ENCODE measurements at regions not wholly inside any gene's neighbourhood (a gene's known extent, or its start where the extent isn't known, plus 50 kb on each side); places are given as distances from the start of the nearest gene placed in this dataset.
A peak's percentile ranks its signal among the peaks of the same experiment; 100 is the strongest.
"Not testable (repeated sequence)": the region's sequence is repeated elsewhere in the genome, so short reads cannot be mapped to it uniquely, and the experiment has no call there.

DNA sequence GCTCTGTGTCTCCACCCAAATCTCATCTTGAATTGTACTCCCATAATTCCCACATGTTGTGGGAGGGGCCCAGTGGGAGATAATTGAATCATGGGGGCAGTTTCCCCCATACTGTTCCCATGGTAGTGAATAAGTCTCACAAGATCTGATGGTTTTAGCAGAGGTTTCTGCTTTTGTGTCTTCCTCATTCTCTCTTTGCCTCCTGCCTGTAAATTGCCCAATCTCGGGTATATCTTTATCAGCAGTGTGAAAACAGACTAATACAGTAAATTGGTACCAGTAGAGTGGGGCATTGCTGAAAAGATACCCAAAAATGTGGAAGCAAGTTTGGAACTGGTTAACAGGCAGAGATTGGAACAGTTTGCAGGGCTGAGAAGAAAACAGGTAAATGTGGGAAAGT is 278.1 kb upstream of the PCDH9 start:
- not testable (repeated sequence) for DNase-seq (ENCODE audit: low spot score); FAIRE-seq

DNA sequence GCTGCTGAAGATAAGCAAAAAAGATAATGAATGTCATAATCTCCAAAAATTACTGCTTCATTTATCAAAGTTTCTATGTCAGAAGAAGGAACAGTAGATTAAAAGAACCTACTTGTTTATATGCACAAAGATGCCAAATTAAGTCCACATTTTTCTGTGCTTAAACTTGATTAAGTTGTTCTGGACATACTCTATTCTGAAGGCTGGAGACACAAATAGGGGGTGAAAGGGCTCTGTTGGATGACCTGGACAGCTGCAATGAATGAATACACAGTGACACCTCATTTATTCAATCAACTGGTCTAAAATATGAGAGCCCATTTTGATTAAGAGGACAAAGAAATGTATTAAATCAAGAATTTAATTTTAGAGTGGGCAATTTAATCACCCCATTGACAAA is 276.3 kb upstream of the PCDH9 start:
- no peak for DNase-seq (ENCODE audit: low spot score)
- no peak for FAIRE-seq

GRCh38 chr13:67505376-67505775 is 275.2 kb upstream of the PCDH9 start:
- FAIRE-seq (no peak), DNase-seq (ENCODE audit: low spot score) (no peak)

DNA sequence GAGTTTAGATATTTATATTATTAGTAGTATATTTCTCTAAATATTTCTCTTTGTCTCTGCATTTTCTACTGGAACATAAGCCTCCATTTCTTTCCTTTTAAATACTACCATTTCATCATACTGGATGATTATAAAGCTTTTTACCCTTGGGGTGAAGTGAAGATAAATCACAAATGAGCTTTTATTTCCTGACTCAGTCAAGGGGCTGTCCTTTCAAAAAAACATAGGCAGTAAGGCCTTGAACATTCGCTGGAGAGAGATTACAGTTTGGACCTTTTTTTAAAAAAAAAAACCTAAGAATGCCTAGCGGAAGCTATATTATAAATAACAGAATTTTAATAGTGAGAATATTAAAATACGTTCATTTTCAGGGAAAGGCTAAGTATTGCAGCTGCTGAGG is 268.8 kb upstream of the PCDH9 start:
- no peak for FAIRE-seq
- no peak for DNase-seq (ENCODE audit: low spot score)

DNA sequence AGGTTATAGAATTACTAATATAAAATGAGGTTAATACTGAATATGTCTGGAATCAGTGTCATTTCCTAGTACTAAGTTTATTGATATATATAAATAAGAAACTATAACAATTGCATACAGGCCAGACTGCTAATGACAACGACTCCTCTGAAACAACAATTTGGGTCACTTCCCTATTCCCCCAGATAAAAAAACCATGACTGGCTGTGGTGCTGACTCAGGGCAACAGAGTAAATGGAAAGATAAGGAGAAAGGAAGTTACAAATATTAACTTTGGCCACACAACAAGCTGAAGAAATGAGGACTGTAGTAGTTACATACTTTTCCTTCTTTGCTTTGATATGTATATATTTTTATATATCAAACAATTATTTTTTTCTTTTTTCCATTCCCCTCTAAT is 263.7 kb upstream of the PCDH9 start:
- no peak for FAIRE-seq
- DNase-seq (ENCODE audit: low spot score) = no peak

- no peak for DNase-seq (ENCODE audit: low spot score)
- FAIRE-seq = no peak
These were observed 258.9 kb upstream of the PCDH9 start for GRCh38 chr13:67489016-67489415.

GRCh38 chr13:67481445-67481844 is 251.3 kb upstream of the PCDH9 start:
- FAIRE-seq (no peak), DNase-seq (ENCODE audit: low spot score) (no peak)

DNA sequence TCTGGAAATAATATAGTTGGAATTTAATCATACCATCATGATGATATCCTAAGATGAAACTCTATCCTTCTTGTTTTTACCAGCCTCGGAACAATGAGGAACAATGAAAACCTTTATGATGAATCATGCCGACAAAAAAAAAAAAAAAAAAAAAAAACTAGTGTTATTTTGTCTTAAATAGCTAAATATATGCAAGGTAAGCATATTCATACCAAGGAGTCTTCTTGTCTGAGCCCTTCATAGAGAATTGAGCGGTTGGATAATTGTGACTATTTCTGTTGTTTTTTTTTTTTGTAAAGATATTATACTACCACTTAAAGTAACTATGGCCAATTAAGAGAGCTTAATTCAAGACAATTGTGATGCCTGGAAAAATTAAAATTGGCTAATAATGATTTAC is 244.0 kb upstream of the PCDH9 start:
- DNase-seq (ENCODE audit: low spot score) (no peak), FAIRE-seq (no peak)

GRCh38 chr13:67469623-67470022 is 239.5 kb upstream of the PCDH9 start:
- DNase-seq (ENCODE audit: low spot score) (no peak), FAIRE-seq (no peak)

DNA sequence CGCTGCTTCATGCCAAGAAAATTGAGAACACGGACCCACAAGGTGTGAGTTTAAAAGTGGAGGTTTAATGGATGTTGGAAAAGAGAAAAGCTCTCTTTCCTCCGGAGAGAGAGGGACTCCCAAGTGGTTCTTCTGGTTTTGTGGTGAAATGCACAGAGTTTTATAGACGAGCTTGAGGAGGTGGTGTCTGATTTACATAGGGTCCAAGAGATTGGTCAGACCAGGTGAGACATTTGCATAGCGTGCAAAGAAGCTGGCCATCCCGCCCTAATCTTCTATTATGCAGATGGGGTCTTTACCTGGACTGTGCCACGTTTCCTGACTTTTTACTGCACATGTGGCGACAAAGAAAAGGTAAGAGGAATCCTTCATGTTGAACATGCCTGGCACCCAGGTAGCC is 236.4 kb upstream of the PCDH9 start:
- FAIRE-seq (no peak), DNase-seq (ENCODE audit: low spot score) (no peak)

DNA sequence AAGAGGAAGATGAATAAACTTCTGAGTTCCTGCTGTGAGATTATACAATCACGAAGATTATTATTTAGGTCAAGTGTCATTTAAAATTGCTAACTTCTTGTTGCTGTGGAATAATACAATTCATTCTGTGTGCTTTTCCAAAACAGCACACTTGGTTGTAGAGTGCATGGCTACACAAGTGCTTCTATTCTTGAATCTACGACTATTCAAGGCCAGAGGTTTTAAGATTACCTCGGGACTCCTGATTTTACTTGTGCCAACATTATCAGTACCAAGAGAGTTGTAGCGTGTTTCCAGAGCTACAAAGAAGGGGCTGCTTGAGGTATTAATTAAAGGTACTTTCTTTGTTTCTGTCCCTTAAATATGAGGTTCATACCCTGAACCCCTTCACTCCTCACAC is 234.0 kb upstream of the PCDH9 start:
- DNase-seq (ENCODE audit: low spot score) = no peak
- no peak for FAIRE-seq

DNA sequence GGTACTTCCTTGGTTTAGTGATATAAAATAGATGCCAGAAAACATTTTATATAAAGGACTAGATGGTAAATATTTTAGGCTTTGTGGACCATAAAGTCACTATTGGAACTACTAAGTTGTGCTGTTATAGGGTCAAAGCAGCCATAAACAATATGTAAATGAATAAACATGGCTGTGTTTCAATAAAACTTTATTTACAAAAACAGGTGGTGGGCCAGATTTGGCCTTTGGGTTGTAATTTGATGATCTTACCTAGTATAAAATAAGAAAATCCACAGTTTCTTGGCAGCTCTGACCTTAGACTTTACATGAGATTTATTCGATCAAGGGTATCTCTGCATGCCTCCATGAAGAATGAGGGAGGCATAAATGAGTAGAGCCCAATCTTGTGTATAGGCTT is 232.0 kb upstream of the PCDH9 start:
- no peak for FAIRE-seq
- DNase-seq (ENCODE audit: low spot score) = no peak

DNA sequence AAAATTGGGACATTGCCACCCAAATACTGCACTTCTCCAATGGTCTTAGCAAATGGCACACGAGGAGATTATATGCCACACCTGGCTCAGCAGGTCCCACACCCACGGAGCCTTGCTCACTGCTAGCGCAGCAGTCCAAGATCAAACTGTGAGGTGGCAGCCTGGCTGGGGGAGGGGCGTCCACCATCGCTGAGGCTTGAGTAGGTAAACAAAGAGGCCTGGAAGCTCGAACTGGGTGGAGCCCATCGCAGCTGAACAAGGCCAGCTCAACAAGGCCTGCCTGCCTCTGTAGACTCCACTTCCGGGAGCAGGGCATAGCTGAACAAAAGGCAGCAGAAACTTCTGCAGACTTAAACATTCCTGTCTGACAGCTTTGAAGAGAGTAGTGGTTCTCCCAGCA is 222.4 kb upstream of the PCDH9 start:
- DNase-seq (ENCODE audit: low spot score); FAIRE-seq: not testable (repeated sequence)

DNA sequence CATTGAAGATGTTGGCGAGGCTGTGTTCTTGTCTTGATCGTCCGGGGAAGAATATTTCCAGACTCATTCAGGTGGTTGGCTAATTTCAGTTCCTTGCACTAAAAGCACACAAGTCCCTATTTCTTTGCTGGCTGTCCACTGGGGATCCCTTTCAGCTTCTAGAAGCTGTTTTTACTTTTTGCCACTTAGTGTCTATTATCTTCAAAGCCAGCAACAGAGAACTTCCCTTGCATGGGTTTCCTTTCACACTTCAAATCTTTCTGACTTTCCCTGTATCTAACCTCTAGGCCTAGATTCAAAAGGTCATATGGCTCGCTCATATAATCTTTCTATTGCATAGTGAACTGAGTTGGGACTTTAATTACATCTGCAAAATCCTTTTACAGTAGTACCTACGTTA is 215.3 kb upstream of the PCDH9 start:
- no peak for FAIRE-seq
- no peak for DNase-seq (ENCODE audit: low spot score)

DNA sequence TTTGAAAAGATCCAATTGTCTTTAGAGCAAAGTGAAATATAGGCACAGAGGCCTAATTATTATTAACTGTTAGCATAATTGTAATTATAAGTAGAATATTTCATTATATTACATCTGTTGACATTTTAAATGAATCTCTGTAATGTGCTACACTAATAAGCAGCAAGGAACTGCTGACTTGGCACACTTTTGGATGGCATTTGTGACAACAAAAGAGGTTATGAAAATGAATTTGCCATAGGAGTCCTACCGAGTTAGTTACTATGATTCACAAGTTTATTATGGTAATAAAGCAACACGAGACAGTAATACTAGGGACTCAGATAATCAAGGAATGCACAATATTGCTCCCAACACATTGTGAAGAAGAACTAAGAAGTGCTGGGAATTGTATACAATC is 213.8 kb upstream of the PCDH9 start:
- FAIRE-seq (no peak), DNase-seq (ENCODE audit: low spot score) (no peak)

- DNase-seq (ENCODE audit: low spot score) = no peak
- FAIRE-seq = no peak
These were observed 210.3 kb upstream of the PCDH9 start for GRCh38 chr13:67440236-67440975.

GRCh38 chr13:67439365-67439764 is 209.2 kb upstream of the PCDH9 start:
- DNase-seq (ENCODE audit: low spot score) (no peak), FAIRE-seq (no peak)

DNA sequence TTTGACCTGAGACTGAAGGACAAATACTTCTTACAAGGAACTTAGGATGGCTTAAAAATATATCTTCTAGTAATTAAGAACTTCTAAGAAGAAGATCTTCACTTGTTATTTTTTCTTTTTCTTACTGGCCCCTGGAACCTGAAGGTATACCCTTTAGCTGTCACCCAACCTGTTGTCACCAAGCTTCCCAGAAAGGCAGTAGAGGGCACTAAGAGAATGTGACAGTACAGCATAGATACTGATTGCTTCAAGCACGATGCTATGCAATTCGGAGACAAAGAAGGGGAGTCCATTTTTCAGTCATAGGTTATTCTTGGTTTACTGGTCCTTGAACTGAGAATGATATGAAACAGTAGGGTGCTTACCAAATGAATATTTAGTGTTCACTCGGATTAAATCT is 208.3 kb upstream of the PCDH9 start:
- FAIRE-seq = no peak
- DNase-seq (ENCODE audit: low spot score) = no peak

DNA sequence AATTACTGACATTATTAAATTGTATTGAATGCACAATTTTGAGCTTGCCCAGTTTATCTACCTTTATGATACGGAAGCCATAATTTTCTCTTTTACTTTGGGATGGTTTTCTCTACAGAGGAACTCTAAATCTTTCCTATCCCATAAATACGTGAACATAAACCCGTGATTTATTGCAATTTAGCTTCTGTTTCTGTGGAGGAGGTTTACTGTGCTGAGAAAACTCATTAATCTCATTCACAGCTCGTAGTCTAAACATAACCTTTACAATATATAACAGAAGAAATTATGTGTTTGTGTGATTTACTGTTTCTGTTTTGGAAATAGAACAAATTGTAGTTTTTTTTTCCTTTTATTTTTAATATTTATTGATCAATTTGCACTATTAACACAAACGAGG is 207.1 kb upstream of the PCDH9 start:
- no peak for DNase-seq (ENCODE audit: low spot score)
- no peak for FAIRE-seq

GRCh38 chr13:67421475-67421874 is 191.3 kb upstream of the PCDH9 start:
- FAIRE-seq = no peak

GRCh38 chr13:67416047-67416925 is 186.2 kb upstream of the PCDH9 start:
- FAIRE-seq = no peak
- peak; percentile 7 for DNase-seq (ENCODE audit: low spot score)

More at GRCh38 chr13:67421475-67421874, 191.3 kb upstream of the PCDH9 start:
- no peak for DNase-seq (ENCODE audit: low spot score)

GRCh38 chr13:67410645-67411044 is 180.5 kb upstream of the PCDH9 start:
- FAIRE-seq (no peak), DNase-seq (ENCODE audit: low spot score) (no peak)

DNA sequence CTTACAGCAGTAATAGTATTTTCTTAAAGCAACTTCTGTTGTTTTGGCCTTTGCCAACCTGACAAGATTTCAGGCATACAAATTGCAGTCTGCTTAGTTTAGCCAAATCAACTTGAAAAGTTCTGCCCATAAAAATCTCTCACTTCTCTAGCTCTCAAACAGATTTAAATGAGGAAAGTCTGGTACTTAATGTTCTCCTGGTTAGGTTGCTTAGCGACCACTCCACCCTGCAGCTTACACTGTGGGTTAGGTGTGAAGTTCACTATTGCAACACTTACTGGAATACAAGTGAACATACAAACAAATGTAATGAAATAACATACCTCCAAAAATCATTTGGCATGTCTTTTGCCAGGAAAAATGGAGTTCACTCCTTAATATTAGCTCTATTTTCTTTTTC is 178.7 kb upstream of the PCDH9 start:
- DNase-seq (ENCODE audit: low spot score) = no peak
- FAIRE-seq = no peak
